HFF-Myc (cell line): ENCODE measurements at regions not wholly inside any gene's neighbourhood (a gene's known extent, or its start where the extent isn't known, plus 50 kb on each side); places are given as distances from the start of the nearest gene placed in this dataset.
"Not testable (repeated sequence)": the region's sequence is repeated elsewhere in the genome, so short reads cannot be mapped to it uniquely, and the experiment has no call there.

Experiments used
- DNase-seq: peaks from one replicate; pipeline ENCODE4 v3.0.0-alpha.2; 2011; ENCODE audit warnings: low read depth; ENCODE audit errors: extremely low read depth
- H3K4me3 ChIP-seq: replicated peaks from 2 replicates; pipeline ENCODE4 v1.5.1; 2011; ENCODE audit warnings: low read depth, mild to moderate bottlenecking, control low read depth, low read length
- TF ChIP-seq, protein P1 (sequence below): IDR thresholded peaks from 2 replicates; pipeline ENCODE4 v1.5.1; 2012; ENCODE audit warnings: mild to moderate bottlenecking, low read depth, low read length, control low read depth; ENCODE audit errors: missing control alignments

DNA sequence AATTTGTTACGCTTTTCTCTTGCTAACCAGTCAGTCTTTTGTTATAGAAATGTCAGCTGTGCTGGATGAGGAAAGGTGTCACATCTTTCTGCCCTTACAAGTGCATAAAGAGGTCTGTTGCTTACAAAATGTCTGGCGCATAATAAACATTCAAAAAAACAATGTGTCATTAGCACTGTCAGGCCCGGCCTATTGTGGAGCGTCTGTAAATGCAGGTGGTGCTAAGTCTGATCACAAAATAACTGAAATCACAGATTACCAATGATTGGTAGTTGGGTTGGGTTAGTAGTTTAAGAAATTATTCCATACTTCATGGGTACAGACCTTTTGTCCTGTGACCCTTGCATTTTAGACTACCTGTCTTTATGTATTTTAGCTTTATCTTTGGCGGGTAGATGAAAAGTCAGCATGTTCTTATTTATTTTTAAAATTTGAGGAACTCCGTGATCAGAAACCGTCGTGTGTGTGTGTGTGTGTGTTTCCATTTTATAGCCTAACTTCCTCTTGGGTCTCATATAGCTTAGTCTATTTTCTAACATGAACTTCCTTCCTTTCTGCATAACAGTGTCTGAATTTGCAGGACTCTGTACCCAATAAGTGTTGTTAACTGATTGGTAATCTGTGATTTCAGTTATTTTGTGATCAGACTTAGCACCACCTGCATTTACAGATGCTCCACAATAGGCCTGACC, 88.1 kb upstream of the IFNGR1 start:
- TF ChIP-seq, protein P1, sequence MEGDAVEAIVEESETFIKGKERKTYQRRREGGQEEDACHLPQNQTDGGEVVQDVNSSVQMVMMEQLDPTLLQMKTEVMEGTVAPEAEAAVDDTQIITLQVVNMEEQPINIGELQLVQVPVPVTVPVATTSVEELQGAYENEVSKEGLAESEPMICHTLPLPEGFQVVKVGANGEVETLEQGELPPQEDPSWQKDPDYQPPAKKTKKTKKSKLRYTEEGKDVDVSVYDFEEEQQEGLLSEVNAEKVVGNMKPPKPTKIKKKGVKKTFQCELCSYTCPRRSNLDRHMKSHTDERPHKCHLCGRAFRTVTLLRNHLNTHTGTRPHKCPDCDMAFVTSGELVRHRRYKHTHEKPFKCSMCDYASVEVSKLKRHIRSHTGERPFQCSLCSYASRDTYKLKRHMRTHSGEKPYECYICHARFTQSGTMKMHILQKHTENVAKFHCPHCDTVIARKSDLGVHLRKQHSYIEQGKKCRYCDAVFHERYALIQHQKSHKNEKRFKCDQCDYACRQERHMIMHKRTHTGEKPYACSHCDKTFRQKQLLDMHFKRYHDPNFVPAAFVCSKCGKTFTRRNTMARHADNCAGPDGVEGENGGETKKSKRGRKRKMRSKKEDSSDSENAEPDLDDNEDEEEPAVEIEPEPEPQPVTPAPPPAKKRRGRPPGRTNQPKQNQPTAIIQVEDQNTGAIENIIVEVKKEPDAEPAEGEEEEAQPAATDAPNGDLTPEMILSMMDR = no peak
- DNase-seq = no peak
- no peak overlapping the region for H3K4me3 ChIP-seq

DNA sequence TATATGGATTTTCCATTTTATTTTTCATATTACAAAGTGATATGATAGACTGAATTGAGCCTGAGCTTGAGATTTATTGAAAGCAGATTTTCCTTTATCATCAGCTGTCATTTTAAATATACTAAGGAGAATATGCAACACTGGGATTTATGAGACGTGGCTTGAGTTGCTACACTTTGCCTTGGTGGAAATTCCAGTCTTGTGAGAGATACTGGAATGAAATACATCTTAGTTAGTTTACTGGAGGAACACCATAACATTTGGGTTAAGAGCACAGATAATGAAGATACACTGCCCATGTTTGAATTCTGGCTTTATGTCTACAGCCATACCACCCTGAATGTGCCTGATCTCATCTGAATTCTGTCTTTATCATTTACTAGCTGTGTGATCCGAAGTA, 86.5 kb upstream of the IFNGR1 start:
- TF ChIP-seq, protein P1 = no peak
- no peak for DNase-seq
- H3K4me3 ChIP-seq = no peak overlapping the region

DNA sequence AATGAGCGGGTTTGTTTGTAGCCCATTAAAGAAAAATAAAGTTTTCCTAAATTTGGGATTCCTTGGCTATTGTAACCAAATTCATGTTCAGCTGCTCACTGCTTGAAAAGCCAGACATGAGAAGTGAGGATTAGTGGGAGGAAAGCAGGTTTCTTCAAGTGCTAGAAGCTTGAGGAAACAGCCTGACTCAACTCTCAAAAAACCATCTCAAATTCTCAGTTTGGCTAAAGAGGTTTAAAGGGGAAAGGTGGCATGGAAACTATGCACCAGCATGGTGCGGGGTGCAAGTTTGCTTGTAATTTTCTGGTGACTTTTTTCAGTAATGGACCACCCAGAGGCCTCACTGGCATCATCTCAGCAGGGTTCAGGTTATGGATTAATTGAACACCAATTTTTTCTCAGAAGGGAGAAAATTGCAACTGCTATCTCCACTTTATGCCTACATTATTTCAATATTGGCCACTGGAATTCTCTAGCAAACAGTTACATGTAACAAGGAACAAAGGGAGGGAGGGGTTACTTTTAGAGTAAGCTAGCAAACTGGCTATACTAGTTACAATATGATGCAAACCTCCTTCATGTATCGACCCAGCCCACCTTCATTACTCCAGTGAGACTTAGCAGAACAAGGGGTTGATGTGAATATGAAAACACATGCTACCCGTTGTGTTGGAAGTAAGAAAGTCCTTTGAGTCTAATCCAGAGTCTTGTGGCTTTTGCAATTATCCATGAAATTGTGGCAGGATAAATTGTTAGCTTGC, 85.0 kb upstream of the IFNGR1 start:
- no peak for DNase-seq
- no peak overlapping the region for H3K4me3 ChIP-seq
- TF ChIP-seq, protein P1 = no peak

DNA sequence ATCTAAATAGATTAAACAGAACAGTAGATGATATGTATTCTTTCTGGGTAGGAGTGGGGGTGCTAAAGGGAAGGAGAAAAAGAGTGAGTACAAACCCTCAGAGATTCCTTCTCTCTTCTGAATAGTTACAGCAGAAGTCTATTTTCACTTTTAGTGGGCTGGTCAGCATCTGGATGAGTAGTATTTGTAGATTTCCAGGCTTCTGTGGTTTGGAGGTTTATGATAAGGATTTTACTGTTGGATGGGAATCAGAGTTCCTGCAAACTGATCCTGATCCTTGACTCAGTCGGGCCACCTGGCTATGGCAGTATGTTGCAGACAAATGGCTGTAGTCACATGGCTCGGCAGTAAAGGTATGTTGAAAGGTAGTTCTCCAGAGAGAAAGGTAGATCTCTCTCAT, 84.3 kb upstream of the IFNGR1 start:
- no peak overlapping the region for H3K4me3 ChIP-seq
- TF ChIP-seq, protein P1 = no peak
- no peak for DNase-seq

DNA sequence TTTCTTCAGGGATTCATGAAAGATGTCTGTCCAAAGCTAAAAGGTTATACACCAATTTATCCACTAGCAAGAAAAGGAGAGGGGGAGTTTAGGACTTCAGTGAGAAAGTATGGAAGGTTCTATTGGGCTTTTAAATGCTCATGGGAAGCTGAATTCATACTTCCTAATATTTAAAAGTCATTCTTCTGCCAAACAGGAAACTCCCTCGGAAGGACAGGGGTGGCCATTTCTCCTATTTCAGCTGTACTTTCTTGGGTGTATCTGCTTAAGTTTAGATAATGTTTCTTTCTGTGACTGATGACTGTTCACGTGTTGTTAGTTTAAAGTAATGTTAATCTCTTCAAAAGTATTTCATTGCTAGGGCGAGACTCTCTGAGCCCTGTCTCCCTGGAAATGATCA, 80.5 kb upstream of the IFNGR1 start:
- TF ChIP-seq, protein P1 = no peak
- DNase-seq = no peak
- no peak overlapping the region for H3K4me3 ChIP-seq

DNA sequence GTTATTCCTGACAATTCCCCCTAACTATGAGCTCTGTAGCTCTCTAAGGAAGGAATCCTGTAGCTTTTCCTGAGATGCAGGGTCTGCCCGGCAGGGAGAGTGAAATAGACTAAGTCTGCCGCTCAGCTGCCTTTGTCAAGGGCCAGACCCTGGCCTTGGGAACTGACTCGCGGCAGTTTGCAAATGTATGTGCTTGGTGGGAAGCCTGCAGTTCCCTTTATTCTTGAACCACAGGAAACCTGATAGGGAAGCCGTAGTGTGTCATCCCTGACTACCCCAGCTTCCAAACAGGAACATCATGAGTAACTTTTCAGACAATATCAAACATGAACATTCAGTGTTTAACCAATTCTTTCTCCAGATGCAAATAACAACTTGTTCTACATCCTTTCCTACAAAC, 78.7 kb upstream of the IFNGR1 start:
- H3K4me3 ChIP-seq = no peak overlapping the region
- no peak for DNase-seq
- TF ChIP-seq, protein P1 = no peak

DNA sequence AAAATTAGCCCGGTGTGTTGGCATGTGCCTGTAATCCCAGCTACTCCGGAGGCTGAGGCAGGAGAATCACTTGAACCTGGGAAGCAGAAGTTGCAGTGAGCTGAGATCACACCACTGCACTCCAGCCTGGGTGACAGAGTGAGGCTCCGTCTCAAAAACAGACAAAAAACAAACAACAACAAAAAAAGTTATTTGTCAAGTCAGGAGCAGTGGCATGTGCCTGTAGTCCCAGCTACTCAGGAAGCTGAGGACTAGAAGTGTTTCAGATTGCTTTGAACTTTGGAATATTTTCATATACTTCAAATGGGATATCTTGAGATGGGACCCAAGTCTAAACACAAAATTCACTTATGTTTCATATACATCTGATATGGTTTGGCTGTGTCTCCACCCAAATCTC, 73.1 kb upstream of the IFNGR1 start:
- not testable (repeated sequence) for DNase-seq

More for the DNA sequence above, 73.1 kb upstream of the IFNGR1 start:
- H3K4me3 ChIP-seq = not testable (repeated sequence)
